Activated CD4-positive, alpha-beta memory T cell treated with anti-CD3 and anti-CD28 coated beads for 36 hours (primary cell): ENCODE measurements at regions not wholly inside any gene's neighbourhood (a gene's known extent, or its start where the extent isn't known, plus 50 kb on each side); places are given as distances from the start of the nearest gene placed in this dataset.
"Not testable (repeated sequence)": the region's sequence is repeated elsewhere in the genome, so short reads cannot be mapped to it uniquely, and the experiment has no call there.

ENCODE experiments used
- CTCF ChIA-PET: fragments of 350-600 bp; sonication (Branson Sonifier 250); formaldehyde crosslinking; loops from one replicate; lab custom pipeline; 2021; ENCODE audit warnings: antibody characterized with exemption, inconsistent platforms; lab: Charles Lee
- POLR2A ChIA-PET: fragments of 350-600 bp; sonication (Branson Sonifier 250); formaldehyde crosslinking; loops from one replicate; lab custom pipeline; 2021; ENCODE audit warnings: antibody characterized with exemption; lab: Charles Lee
- DNase-seq: peaks from one replicate; pipeline ENCODE4 v3.0.0-alpha.2; 2020
- H3K27ac Mint-ChIP-seq: one replicate; pipeline ENCODE4 v1.8.0; 2021; ENCODE audit warnings: mixed read lengths
- H3K27me3 Mint-ChIP-seq: one replicate; pipeline ENCODE4 v1.8.0; 2021; ENCODE audit warnings: mixed read lengths
- H3K36me3 Mint-ChIP-seq: one replicate; pipeline ENCODE4 v1.8.0; 2021; ENCODE audit warnings: mixed read lengths
- H3K4me1 Mint-ChIP-seq: one replicate; pipeline ENCODE4 v1.8.0; 2021; ENCODE audit warnings: low read depth, mixed read lengths
- H3K4me3 Mint-ChIP-seq: one replicate; pipeline ENCODE4 v1.8.0; 2021; ENCODE audit warnings: mild to moderate bottlenecking, mixed read lengths
- H3K9me3 Mint-ChIP-seq: one replicate; pipeline ENCODE4 v1.8.0; 2021; ENCODE audit warnings: mixed read lengths
- intact Hi-C: fragments of 100-400 bp; cut with micrococcal nuclease; formaldehyde crosslinking; loops from one replicate; pipeline ENCODE4 v1.15.1; 2023

GRCh38 chr7:12930534-12930933 is 243.1 kb downstream of the ARL4A start:
- Mint-ChIP-seq H3K36me3 (no peaks in the 10 kb centered on the region), H3K9me3 (no peaks in the 10 kb centered on the region), H3K27me3 (peaks cover 5% of the 10 kb centered on the region), H3K27ac (no peak overlapping the region), H3K4me3 (no peak overlapping the region), H3K4me1 (no peaks in the 10 kb centered on the region)
- no peak for DNase-seq
- ChIA-PET CTCF (no interaction called here), POLR2A (no interaction called here)
- intact Hi-C loops, result no loop called here

- intact Hi-C loops, H3K4me1 Mint-ChIP-seq, H3K9me3 Mint-ChIP-seq, H3K4me3 Mint-ChIP-seq, CTCF ChIA-PET, H3K36me3 Mint-ChIP-seq, POLR2A ChIA-PET, H3K27me3 Mint-ChIP-seq, H3K27ac Mint-ChIP-seq, DNase-seq: not testable (repeated sequence)
Observed at GRCh38 chr7:12931465-12931864, 244.0 kb downstream of the ARL4A start.

- ChIA-PET POLR2A (no interaction called here), CTCF (no interaction called here)
- Mint-ChIP-seq H3K4me3 (no peak overlapping the region), H3K27me3 (peaks cover 2% of the 10 kb centered on the region), H3K36me3 (no peaks in the 10 kb centered on the region), H3K27ac (no peak overlapping the region), H3K9me3 (no peaks in the 10 kb centered on the region), H3K4me1 (no peaks in the 10 kb centered on the region)
- intact Hi-C loops, result no loop called here
- no peak for DNase-seq
Observed at GRCh38 chr7:12939694-12940093, 252.3 kb downstream of the ARL4A start.

- no peak overlapping the region for H3K27ac Mint-ChIP-seq
- no peaks in the 10 kb centered on the region for H3K9me3 Mint-ChIP-seq
- intact Hi-C loops, result no loop called here
- peaks cover 2% of the 10 kb centered on the region for H3K27me3 Mint-ChIP-seq
- H3K36me3 Mint-ChIP-seq, result no peaks in the 10 kb centered on the region
- POLR2A ChIA-PET, result no interaction called here
- CTCF ChIA-PET, result no interaction called here
- no peaks in the 10 kb centered on the region for H3K4me1 Mint-ChIP-seq
- H3K4me3 Mint-ChIP-seq, result no peak overlapping the region
- DNase-seq, result no peak
Observed at GRCh38 chr7:12941512-12941911, 254.1 kb downstream of the ARL4A start.

GRCh38 chr7:12942609-12943008 is 255.2 kb downstream of the ARL4A start:
- Mint-ChIP-seq H3K4me1 (no peaks in the 10 kb centered on the region), H3K27me3 (no peaks in the 10 kb centered on the region), H3K9me3 (no peaks in the 10 kb centered on the region), H3K27ac (no peak overlapping the region), H3K4me3 (no peak overlapping the region), H3K36me3 (no peaks in the 10 kb centered on the region)
- CTCF ChIA-PET, result no interaction called here
- DNase-seq, result no peak
- intact Hi-C loops, result no loop called here
- POLR2A ChIA-PET, result interaction anchor here (0.9 kb wide), 1 partner anchor 88 kb away, joined by 3 read pairs; no protein-coding TSS in a partner anchor

- intact Hi-C loops, result no loop called here
- no peaks in the 10 kb centered on the region for H3K36me3 Mint-ChIP-seq
- no peaks in the 10 kb centered on the region for H3K9me3 Mint-ChIP-seq
- no peak overlapping the region for H3K27ac Mint-ChIP-seq
- H3K4me1 Mint-ChIP-seq, result no peaks in the 10 kb centered on the region
- H3K4me3 Mint-ChIP-seq, result no peak overlapping the region
- CTCF ChIA-PET, result no interaction called here
- no peaks in the 10 kb centered on the region for H3K27me3 Mint-ChIP-seq
- no peak for DNase-seq
- POLR2A ChIA-PET, result no interaction called here
Observed at GRCh38 chr7:12943781-12944180, 256.3 kb downstream of the ARL4A start.

GRCh38 chr7:12945901-12946300 is 258.5 kb downstream of the ARL4A start:
- CTCF ChIA-PET, result no interaction called here
- Mint-ChIP-seq H3K9me3 (no peaks in the 10 kb centered on the region), H3K4me3 (no peak overlapping the region), H3K27ac (no peak overlapping the region), H3K36me3 (no peaks in the 10 kb centered on the region), H3K27me3 (no peaks in the 10 kb centered on the region), H3K4me1 (no peaks in the 10 kb centered on the region)
- DNase-seq, result no peak
- POLR2A ChIA-PET, result no interaction called here
- intact Hi-C loops, result no loop called here

- POLR2A ChIA-PET, result no interaction called here
- no peak for DNase-seq
- Mint-ChIP-seq H3K4me3 (no peak overlapping the region), H3K27me3 (no peaks in the 10 kb centered on the region), H3K9me3 (no peaks in the 10 kb centered on the region), H3K4me1 (no peaks in the 10 kb centered on the region), H3K27ac (no peak overlapping the region), H3K36me3 (no peaks in the 10 kb centered on the region)
- CTCF ChIA-PET, result no interaction called here
- intact Hi-C loops, result no loop called here
Observed at GRCh38 chr7:12947465-12947864, 260.0 kb downstream of the ARL4A start.

- CTCF ChIA-PET, result interaction anchor here (0.7 kb wide), 2 partner anchors 27 to 39 kb away, joined by 3 read pairs; no protein-coding TSS in a partner anchor
- no peak overlapping the region for H3K27ac Mint-ChIP-seq
- intact Hi-C loops, result no loop called here
- POLR2A ChIA-PET, result no interaction called here
- H3K4me3 Mint-ChIP-seq, result no peak overlapping the region
- no peak for DNase-seq
- H3K27me3 Mint-ChIP-seq, result no peaks in the 10 kb centered on the region
- no peaks in the 10 kb centered on the region for H3K4me1 Mint-ChIP-seq
- H3K36me3 Mint-ChIP-seq, result no peaks in the 10 kb centered on the region
- H3K9me3 Mint-ChIP-seq, result no peaks in the 10 kb centered on the region
Observed at GRCh38 chr7:12949060-12949931, 261.9 kb downstream of the ARL4A start.

- no peak for DNase-seq
- Mint-ChIP-seq H3K27me3 (no peaks in the 10 kb centered on the region), H3K4me3 (no peak overlapping the region), H3K4me1 (no peaks in the 10 kb centered on the region), H3K27ac (no peak overlapping the region), H3K36me3 (no peaks in the 10 kb centered on the region), H3K9me3 (no peaks in the 10 kb centered on the region)
- intact Hi-C loops, result loop anchor here (10.0 kb wide), 1 partner anchor 277 kb away; no protein-coding TSS in a partner anchor
- ChIA-PET CTCF (no interaction called here), POLR2A (no interaction called here)
Observed at GRCh38 chr7:12951397-12951801, 264.0 kb downstream of the ARL4A start.

GRCh38 chr7:12954380-12955033 is 267.1 kb downstream of the ARL4A start:
- no peaks in the 10 kb centered on the region for H3K9me3 Mint-ChIP-seq
- H3K4me1 Mint-ChIP-seq, result no peaks in the 10 kb centered on the region
- H3K27me3 Mint-ChIP-seq, result no peaks in the 10 kb centered on the region
- DNase-seq, result no peak
- no peaks in the 10 kb centered on the region for H3K36me3 Mint-ChIP-seq
- intact Hi-C loops, result loop anchor here (10.0 kb wide), 1 partner anchor 280 kb away; no protein-coding TSS in a partner anchor
- ChIA-PET CTCF (no interaction called here), POLR2A (no interaction called here)
- no peak overlapping the region for H3K4me3 Mint-ChIP-seq
- H3K27ac Mint-ChIP-seq, result no peak overlapping the region

- POLR2A ChIA-PET, result no interaction called here
- Mint-ChIP-seq H3K4me1 (no peaks in the 10 kb centered on the region), H3K36me3 (no peaks in the 10 kb centered on the region), H3K9me3 (no peaks in the 10 kb centered on the region), H3K27me3 (no peaks in the 10 kb centered on the region), H3K27ac (no peak overlapping the region), H3K4me3 (no peak overlapping the region)
- no peak for DNase-seq
- intact Hi-C loops, result loop anchor here (10.0 kb wide), 1 partner anchor 283 kb away; no protein-coding TSS in a partner anchor
- CTCF ChIA-PET, result no interaction called here
Observed at GRCh38 chr7:12957487-12957886, 270.1 kb downstream of the ARL4A start.
